COLO668 (cell line): ENCODE measurements at regions not wholly inside any gene's neighbourhood (a gene's known extent, or its start where the extent isn't known, plus 50 kb on each side); places are given as distances from the start of the nearest gene placed in this dataset.
"Not testable (repeated sequence)": the region's sequence is repeated elsewhere in the genome, so short reads cannot be mapped to it uniquely, and the experiment has no call there.

Source experiments
- DNase-seq: peaks from one replicate; lab custom pipeline; 2025; ENCODE audit not compliant: unreplicated experiment; lab: John Stamatoyannopoulos, UW

- DNase-seq, result peak; percentile 63
Observed at GRCh38 chr15:92803852-92804609, 96.1 kb upstream of the CHD2 start.

GRCh38 chr15:92804610-92804936 lies 95.6 kb upstream of the CHD2 start:
- not testable (repeated sequence) for DNase-seq

GRCh38 chr15:92805080-92805690 lies 94.9 kb upstream of the CHD2 start:
- DNase-seq, result no peak

- DNase-seq, result not testable (repeated sequence)
Observed at GRCh38 chr15:92806171-92806570, 94.0 kb upstream of the CHD2 start.

GRCh38 chr15:92806763-92807162 lies 93.4 kb upstream of the CHD2 start:
- no peak for DNase-seq

GRCh38 chr15:92807971-92808571 lies 92.1 kb upstream of the CHD2 start:
- DNase-seq, result peak; percentile 24

- peak; percentile 61 for DNase-seq
Observed at GRCh38 chr15:92808598-92809063, 91.5 kb upstream of the CHD2 start.

- peak; percentile 98 for DNase-seq
Observed at GRCh38 chr15:92809064-92809879, 90.9 kb upstream of the CHD2 start.

GRCh38 chr15:92809880-92810361 lies 90.2 kb upstream of the CHD2 start:
- peak; percentile 36 for DNase-seq

- DNase-seq, result peak; percentile 69
Observed at GRCh38 chr15:92810418-92811138, 89.5 kb upstream of the CHD2 start.

GRCh38 chr15:92811148-92811913 lies 88.8 kb upstream of the CHD2 start:
- DNase-seq, result peak; percentile 75

- DNase-seq, result peak; percentile 19
Observed at GRCh38 chr15:92812271-92812670, 87.9 kb upstream of the CHD2 start.

- no peak for DNase-seq
Observed at GRCh38 chr15:92813485-92813884, 86.6 kb upstream of the CHD2 start.

GRCh38 chr15:92817339-92817886 lies 82.7 kb upstream of the CHD2 start:
- no peak for DNase-seq

- DNase-seq, result no peak
Observed at GRCh38 chr15:92818651-92819277, 81.4 kb upstream of the CHD2 start.

GRCh38 chr15:92819278-92820235 lies 80.6 kb upstream of the CHD2 start:
- DNase-seq, result no peak

- peak; percentile 96 for DNase-seq
Observed at GRCh38 chr15:92820236-92821021, 79.7 kb upstream of the CHD2 start.
